ENCODE measurements at regions not wholly inside any gene's neighbourhood (a gene's known extent, or its start where the extent isn't known, plus 50 kb on each side); places are given as distances from the start of the nearest gene placed in this dataset.

- DNase-seq (ENCODE audit: low read depth in 2 of 3, low spot score in 2 of 3) = no peak
These were observed 120.1 kb downstream of the RPS12 start for GRCh38 chr6:132934496-132934895.

- DNase-seq (ENCODE audit: low read depth in 2 of 3, low spot score in 2 of 3) = no peak
These were observed 122.3 kb downstream of the RPS12 start for GRCh38 chr6:132936646-132937045.

- no peak for DNase-seq (ENCODE audit: low read depth in 2 of 3, low spot score in 2 of 3)
These were observed 123.1 kb downstream of the RPS12 start for GRCh38 chr6:132937466-132937906.

GRCh38 chr6:132948889-132949288 is 134.5 kb downstream of the RPS12 start:
- no peak for DNase-seq (ENCODE audit: low read depth in 2 of 3, low spot score in 2 of 3)

- DNase-seq (ENCODE audit: low read depth in 2 of 3, low spot score in 2 of 3) = no peak
These were observed 136.2 kb downstream of the RPS12 start for GRCh38 chr6:132950566-132950965.

GRCh38 chr6:132952031-132952867 is 137.9 kb downstream of the RPS12 start:
- no peak for DNase-seq (ENCODE audit: low read depth in 2 of 3, low spot score in 2 of 3)

GRCh38 chr6:132952986-132953385 is 138.6 kb downstream of the RPS12 start:
- no peak for DNase-seq (ENCODE audit: low read depth in 2 of 3, low spot score in 2 of 3)

- DNase-seq (ENCODE audit: low read depth in 2 of 3, low spot score in 2 of 3) = no peak
These were observed 139.9 kb downstream of the RPS12 start for GRCh38 chr6:132954222-132954621.

- DNase-seq (ENCODE audit: low read depth in 2 of 3, low spot score in 2 of 3) = no peak
These were observed 140.6 kb downstream of the RPS12 start for GRCh38 chr6:132954936-132955335.

- no peak for DNase-seq (ENCODE audit: low read depth in 2 of 3, low spot score in 2 of 3)
These were observed 145.4 kb downstream of the RPS12 start for GRCh38 chr6:132959639-132960326.

- DNase-seq (ENCODE audit: low read depth in 2 of 3, low spot score in 2 of 3) = no peak
These were observed 146.4 kb downstream of the RPS12 start for GRCh38 chr6:132960720-132961119.

- no peak for DNase-seq (ENCODE audit: low read depth in 2 of 3, low spot score in 2 of 3)
These were observed 146.8 kb downstream of the RPS12 start for GRCh38 chr6:132961122-132961521.

GRCh38 chr6:132961610-132962009 is 147.2 kb downstream of the RPS12 start:
- no peak for DNase-seq (ENCODE audit: low read depth in 2 of 3, low spot score in 2 of 3)

- DNase-seq (ENCODE audit: low read depth in 2 of 3, low spot score in 2 of 3) = peak in 2 of 3 experiments; percentile 22 to 34
These were observed 148.8 kb downstream of the RPS12 start for GRCh38 chr6:132962936-132963868.

- DNase-seq (ENCODE audit: low read depth in 2 of 3, low spot score in 2 of 3) = no peak
These were observed 149.9 kb downstream of the RPS12 start for GRCh38 chr6:132964101-132964867.

- DNase-seq (ENCODE audit: low read depth in 2 of 3, low spot score in 2 of 3) = no peak
These were observed 150.6 kb downstream of the RPS12 start for GRCh38 chr6:132964868-132965382.

GRCh38 chr6:132967871-132968270 is 153.5 kb downstream of the RPS12 start:
- DNase-seq (ENCODE audit: low read depth in 2 of 3, low spot score in 2 of 3) = no peak

GRCh38 chr6:132968419-132968950 is 154.1 kb downstream of the RPS12 start:
- no peak for DNase-seq (ENCODE audit: low read depth in 2 of 3, low spot score in 2 of 3)

- DNase-seq (ENCODE audit: low read depth in 2 of 3, low spot score in 2 of 3) = no peak
These were observed 154.8 kb downstream of the RPS12 start for GRCh38 chr6:132969196-132969595.

GRCh38 chr6:132971676-132972075 is 157.3 kb downstream of the RPS12 start:
- no peak for DNase-seq (ENCODE audit: low read depth in 2 of 3, low spot score in 2 of 3)

Data from activated CD8-positive, alpha-beta memory T cell treated with anti-CD3 and anti-CD28 coated beads for 48 hours (primary cell).